IPS-18a (cell line): ENCODE measurements at regions not wholly inside any gene's neighbourhood (a gene's known extent, or its start where the extent isn't known, plus 50 kb on each side); places are given as distances from the start of the nearest gene placed in this dataset.
"Not testable (repeated sequence)": the region's sequence is repeated elsewhere in the genome, so short reads cannot be mapped to it uniquely, and the experiment has no call there.

Experiments used
- H3K27ac ChIP-seq: one replicate; pipeline ENCODE4 v1.5.1; 2013; ENCODE audit warnings: low read length
- H3K27me3 ChIP-seq: one replicate; pipeline ENCODE4 v1.6.1; 2013; ENCODE audit warnings: mild to moderate bottlenecking, low read length; ENCODE audit not compliant: control insufficient read depth, insufficient read depth
- H3K36me3 ChIP-seq: one replicate; pipeline ENCODE4 v1.6.1; 2013; ENCODE audit warnings: low read depth, low read length; ENCODE audit not compliant: control insufficient read depth
- H3K4me1 ChIP-seq: one replicate; pipeline ENCODE4 v1.6.1; 2013; ENCODE audit warnings: low read depth, low read length; ENCODE audit not compliant: control insufficient read depth
- H3K4me3 ChIP-seq: one replicate; pipeline ENCODE4 v1.5.1; 2013; ENCODE audit warnings: low read length
- H3K9ac ChIP-seq: one replicate; pipeline ENCODE4 v1.6.1; 2013; ENCODE audit warnings: mild to moderate bottlenecking, low read length, moderate library complexity
- H3K9me3 ChIP-seq: one replicate; pipeline ENCODE4 v1.6.1; 2013; ENCODE audit warnings: low read depth, low read length; ENCODE audit not compliant: control insufficient read depth

- Histone ChIP-seq H3K9me3 (no peaks in the 10 kb centered on the region), H3K4me1 (no peaks in the 10 kb centered on the region), H3K9ac (no peak overlapping the region), H3K36me3 (no peaks in the 10 kb centered on the region), H3K4me3 (no peak overlapping the region), H3K27ac (no peak overlapping the region), H3K27me3 (no peaks in the 10 kb centered on the region)
These were observed 101.3 kb upstream of the ZEB2 start for GRCh38 chr2:144621266-144621665.

GRCh38 chr2:144619760-144620159, 99.8 kb upstream of the ZEB2 start:
- Histone ChIP-seq H3K36me3 (no peaks in the 10 kb centered on the region), H3K9me3 (no peaks in the 10 kb centered on the region), H3K4me1 (no peaks in the 10 kb centered on the region), H3K27ac (no peak overlapping the region), H3K4me3 (no peak overlapping the region), H3K9ac (no peak overlapping the region), H3K27me3 (no peaks in the 10 kb centered on the region)

GRCh38 chr2:144617171-144617570, 97.3 kb upstream of the ZEB2 start:
- H3K27me3 ChIP-seq, H3K27ac ChIP-seq, H3K9me3 ChIP-seq, H3K9ac ChIP-seq, H3K36me3 ChIP-seq, H3K4me3 ChIP-seq, H3K4me1 ChIP-seq: not testable (repeated sequence)

DNA sequence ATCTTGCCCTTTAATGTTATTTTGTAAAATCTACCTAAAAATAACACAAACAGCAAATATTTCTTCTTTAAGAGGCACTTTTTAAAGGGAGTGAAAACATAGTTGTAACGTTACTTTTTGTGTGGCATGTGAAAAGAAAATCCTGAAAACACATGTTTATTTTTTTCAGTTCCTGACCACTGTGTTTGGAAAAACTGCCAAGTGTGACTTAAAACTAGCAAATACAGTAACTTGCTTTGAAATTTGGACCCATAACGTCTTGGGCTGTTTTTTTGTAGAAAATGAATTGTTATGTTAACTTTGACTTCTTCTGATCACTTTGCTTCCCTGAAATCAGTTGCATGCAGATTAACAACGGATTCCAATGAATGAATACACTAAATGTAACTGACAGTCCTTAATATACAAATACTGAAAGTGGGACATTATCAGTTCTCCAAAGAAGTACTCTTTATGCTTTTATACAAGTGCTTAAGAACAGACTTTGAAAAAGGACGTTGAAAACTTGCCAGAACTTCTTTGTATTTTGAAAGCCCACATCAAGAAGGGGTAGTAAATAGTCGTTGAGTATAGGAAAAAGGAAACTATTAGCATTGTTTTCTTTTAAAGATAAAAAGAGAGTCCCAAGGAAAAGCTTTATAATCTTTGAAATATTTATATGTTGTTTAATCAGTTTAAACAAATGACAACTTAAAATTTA, 96.1 kb upstream of the ZEB2 start:
- Histone ChIP-seq H3K27ac (no peak overlapping the region), H3K9ac (no peak overlapping the region), H3K4me1 (no peaks in the 10 kb centered on the region)

DNA sequence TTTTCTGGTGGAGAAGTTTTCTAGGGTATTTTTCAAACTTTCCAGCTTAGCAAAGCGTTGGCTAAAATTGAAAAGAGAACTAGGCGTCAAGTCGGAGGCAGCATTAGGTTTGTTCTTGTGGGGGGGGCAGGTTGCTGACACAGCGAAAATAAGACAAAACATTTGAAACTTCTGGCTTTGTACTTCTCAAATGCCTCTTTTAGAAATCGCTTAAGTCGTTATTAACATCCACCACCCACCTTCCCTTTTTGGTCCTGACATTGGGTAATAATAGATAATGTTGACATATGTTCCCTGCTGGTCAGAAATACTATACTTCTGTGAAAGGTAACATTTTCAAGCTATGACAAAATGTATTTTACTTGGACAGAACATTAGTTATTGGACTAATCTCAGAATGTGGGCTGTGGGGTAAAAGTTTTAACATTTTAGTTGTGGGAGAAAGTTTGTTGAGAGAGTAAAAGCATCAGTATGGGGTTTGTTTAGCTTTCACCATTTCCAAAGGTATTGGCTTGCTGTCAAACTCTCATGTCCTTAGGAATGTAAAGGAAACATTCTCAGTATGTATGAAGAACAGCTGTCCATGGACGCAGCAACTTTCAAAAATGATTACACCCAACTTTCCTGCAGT, 88.1 kb upstream of the ZEB2 start:
- H3K4me3 ChIP-seq, result no peak overlapping the region
- no peaks in the 10 kb centered on the region for H3K9me3 ChIP-seq
- H3K9ac ChIP-seq, result no peak overlapping the region
- no peaks in the 10 kb centered on the region for H3K27me3 ChIP-seq
- no peaks in the 10 kb centered on the region for H3K4me1 ChIP-seq
- no peak overlapping the region for H3K27ac ChIP-seq
- no peaks in the 10 kb centered on the region for H3K36me3 ChIP-seq

More for the DNA sequence above, 96.1 kb upstream of the ZEB2 start:
- Histone ChIP-seq H3K36me3 (no peaks in the 10 kb centered on the region), H3K9me3 (no peaks in the 10 kb centered on the region), H3K27me3 (no peaks in the 10 kb centered on the region), H3K4me3 (no peak overlapping the region)

- H3K9me3 ChIP-seq, result no peaks in the 10 kb centered on the region
- no peaks in the 10 kb centered on the region for H3K4me1 ChIP-seq
- no peaks in the 10 kb centered on the region for H3K36me3 ChIP-seq
- no peak overlapping the region for H3K4me3 ChIP-seq
- no peak overlapping the region for H3K27ac ChIP-seq
- no peak overlapping the region for H3K9ac ChIP-seq
- H3K27me3 ChIP-seq, result no peaks in the 10 kb centered on the region
These were observed 87.2 kb upstream of the ZEB2 start for GRCh38 chr2:144607099-144607498.

GRCh38 chr2:144606466-144607095, 86.7 kb upstream of the ZEB2 start:
- H3K4me3 ChIP-seq, result no peak overlapping the region
- H3K9ac ChIP-seq, result no peak overlapping the region
- H3K9me3 ChIP-seq, result no peaks in the 10 kb centered on the region
- no peaks in the 10 kb centered on the region for H3K27me3 ChIP-seq
- H3K4me1 ChIP-seq, result no peaks in the 10 kb centered on the region
- H3K36me3 ChIP-seq, result no peaks in the 10 kb centered on the region
- H3K27ac ChIP-seq, result no peak overlapping the region

GRCh38 chr2:144605231-144605840, 85.4 kb upstream of the ZEB2 start:
- H3K9ac ChIP-seq, result no peak overlapping the region

DNA sequence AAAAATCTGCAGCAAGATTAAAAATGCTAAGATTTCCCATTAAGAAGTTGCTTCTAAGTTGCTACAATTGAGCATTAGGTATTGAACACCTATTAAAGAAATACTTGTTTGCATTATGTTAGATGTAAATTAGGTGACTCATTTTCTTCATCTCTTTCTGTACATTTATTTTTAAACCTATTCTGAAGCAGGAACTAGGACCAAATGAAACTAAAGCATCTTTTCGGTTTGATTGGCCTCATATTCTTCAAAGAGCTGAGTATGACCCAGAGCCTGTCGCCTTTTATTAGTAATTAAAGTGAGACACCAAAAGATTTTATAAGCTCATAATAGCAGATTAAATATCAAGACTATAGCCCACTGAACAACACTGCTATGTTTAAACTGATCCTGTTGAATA, 83.4 kb upstream of the ZEB2 start:
- Histone ChIP-seq H3K27ac (no peak overlapping the region), H3K4me1 (no peaks in the 10 kb centered on the region), H3K27me3 (no peaks in the 10 kb centered on the region), H3K9me3 (no peaks in the 10 kb centered on the region), H3K9ac (no peak overlapping the region), H3K4me3 (no peak overlapping the region), H3K36me3 (no peaks in the 10 kb centered on the region)

More at GRCh38 chr2:144605231-144605840, 85.4 kb upstream of the ZEB2 start:
- H3K36me3 ChIP-seq, result no peaks in the 10 kb centered on the region
- H3K9me3 ChIP-seq, result no peaks in the 10 kb centered on the region
- H3K27me3 ChIP-seq, result no peaks in the 10 kb centered on the region
- no peaks in the 10 kb centered on the region for H3K4me1 ChIP-seq
- no peak overlapping the region for H3K27ac ChIP-seq
- H3K4me3 ChIP-seq, result no peak overlapping the region

DNA sequence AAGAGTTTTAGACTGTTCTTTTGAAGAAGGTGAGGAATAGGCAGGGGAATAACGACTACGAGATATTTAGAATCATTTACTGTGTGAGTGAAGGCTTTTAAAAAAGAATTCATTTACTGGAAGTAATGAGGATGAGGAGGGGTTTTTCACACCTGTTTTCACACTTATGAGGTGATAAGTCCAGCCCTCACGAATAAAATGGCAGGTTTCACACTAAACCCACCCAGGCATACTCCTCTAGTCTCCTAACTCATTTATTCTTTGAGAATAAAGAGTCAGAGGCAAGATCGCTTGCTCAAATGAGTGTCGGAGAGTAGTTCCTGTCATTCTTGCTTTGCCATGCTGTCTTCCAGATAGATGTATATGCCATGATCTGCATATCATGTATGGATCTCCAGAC, 79.0 kb upstream of the ZEB2 start:
- no peaks in the 10 kb centered on the region for H3K9me3 ChIP-seq
- peaks cover 21% of the 10 kb centered on the region for H3K4me1 ChIP-seq
- H3K27ac ChIP-seq, result no peak overlapping the region
- H3K27me3 ChIP-seq, result no peaks in the 10 kb centered on the region
- H3K36me3 ChIP-seq, result no peaks in the 10 kb centered on the region
- H3K4me3 ChIP-seq, result no peak overlapping the region
- no peak overlapping the region for H3K9ac ChIP-seq

DNA sequence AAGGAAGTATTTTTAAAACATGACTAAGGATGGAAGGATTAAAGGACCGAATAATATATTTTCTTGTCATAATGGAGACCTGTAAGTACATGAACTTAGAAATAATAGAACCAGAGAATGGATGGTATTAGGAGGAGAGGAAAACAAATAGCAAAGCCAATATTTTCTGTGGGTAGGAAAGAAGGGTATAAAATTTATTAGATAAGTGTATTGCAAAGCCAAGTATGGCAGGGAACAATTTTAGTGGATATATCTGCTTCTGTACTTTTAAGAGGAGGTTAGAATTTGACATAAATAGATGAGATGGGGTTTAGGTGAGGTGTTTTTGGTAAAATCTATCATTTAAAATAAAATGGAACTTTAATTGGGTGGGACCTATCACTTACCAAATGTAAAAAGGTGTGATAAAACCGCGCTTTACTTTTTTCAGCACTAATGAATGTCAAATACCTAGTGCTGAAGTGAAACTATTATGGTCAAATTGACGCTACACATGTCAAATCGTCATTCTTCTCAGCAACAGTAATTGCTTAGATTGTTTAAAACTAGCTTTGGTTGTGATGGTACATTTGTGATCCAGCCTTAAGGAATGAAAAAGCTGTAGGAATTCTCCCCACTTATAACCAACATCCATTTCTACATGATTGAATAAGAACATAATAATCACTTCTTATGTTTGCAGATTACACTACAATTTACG, 78.1 kb upstream of the ZEB2 start:
- Histone ChIP-seq H3K9me3 (no peaks in the 10 kb centered on the region), H3K36me3 (no peaks in the 10 kb centered on the region), H3K27me3 (no peaks in the 10 kb centered on the region), H3K27ac (no peak overlapping the region), H3K4me1 (peaks cover 21% of the 10 kb centered on the region), H3K9ac (no peak overlapping the region), H3K4me3 (no peak overlapping the region)
